GM21367 (cell line): ENCODE measurements at regions not wholly inside any gene's neighbourhood (a gene's known extent, or its start where the extent isn't known, plus 50 kb on each side); places are given as distances from the start of the nearest gene placed in this dataset.
A peak's percentile ranks its signal among the peaks of the same experiment; 100 is the strongest.

Experiments used
- ATAC-seq: cut with Tn5 transposase; IDR thresholded peaks from one replicate; pipeline ENCODE4 v1.9.1; 2021; ENCODE audit not compliant: unreplicated experiment

- ATAC-seq = no peak
These were observed 355.4 kb downstream of the CRPPA start for GRCh38 chr7:16065939-16066338.

GRCh38 chr7:16063716-16064675 is 357.3 kb downstream of the CRPPA start:
- no peak for ATAC-seq

GRCh38 chr7:16063221-16063620 is 358.1 kb downstream of the CRPPA start:
- ATAC-seq = no peak

GRCh38 chr7:16062269-16062668 is 359.1 kb downstream of the CRPPA start:
- ATAC-seq = no peak

- ATAC-seq = no peak
These were observed 359.7 kb downstream of the CRPPA start for GRCh38 chr7:16061630-16062029.

- no peak for ATAC-seq
These were observed 360.3 kb downstream of the CRPPA start for GRCh38 chr7:16061011-16061410.

GRCh38 chr7:16060502-16060901 is 360.8 kb downstream of the CRPPA start:
- no peak for ATAC-seq

- ATAC-seq = peak; percentile 52
These were observed 365.9 kb downstream of the CRPPA start for GRCh38 chr7:16055263-16055976.

- ATAC-seq = no peak
These were observed 365.2 kb upstream of the MEOX2 start for GRCh38 chr7:16051561-16052255.

- no peak for ATAC-seq
These were observed 359.6 kb upstream of the MEOX2 start for GRCh38 chr7:16046041-16046440.

GRCh38 chr7:16045296-16045695 is 358.8 kb upstream of the MEOX2 start:
- ATAC-seq = no peak

GRCh38 chr7:16044645-16045044 is 358.2 kb upstream of the MEOX2 start:
- ATAC-seq = no peak

- no peak for ATAC-seq
These were observed 353.9 kb upstream of the MEOX2 start for GRCh38 chr7:16040346-16040745.

- no peak for ATAC-seq
These were observed 352.4 kb upstream of the MEOX2 start for GRCh38 chr7:16038906-16039305.

- ATAC-seq = no peak
These were observed 348.9 kb upstream of the MEOX2 start for GRCh38 chr7:16035392-16035791.

- ATAC-seq = no peak
These were observed 348.4 kb upstream of the MEOX2 start for GRCh38 chr7:16034866-16035265.

- ATAC-seq = no peak
These were observed 347.9 kb upstream of the MEOX2 start for GRCh38 chr7:16034353-16034752.

GRCh38 chr7:16033233-16033632 is 346.8 kb upstream of the MEOX2 start:
- no peak for ATAC-seq

GRCh38 chr7:16028636-16029035 is 342.2 kb upstream of the MEOX2 start:
- no peak for ATAC-seq

GRCh38 chr7:16028103-16028502 is 341.6 kb upstream of the MEOX2 start:
- ATAC-seq = no peak

GRCh38 chr7:16027396-16027795 is 340.9 kb upstream of the MEOX2 start:
- ATAC-seq = no peak
